ENCODE measurements at regions not wholly inside any gene's neighbourhood (a gene's known extent, or its start where the extent isn't known, plus 50 kb on each side); places are given as distances from the start of the nearest gene placed in this dataset.

DNA sequence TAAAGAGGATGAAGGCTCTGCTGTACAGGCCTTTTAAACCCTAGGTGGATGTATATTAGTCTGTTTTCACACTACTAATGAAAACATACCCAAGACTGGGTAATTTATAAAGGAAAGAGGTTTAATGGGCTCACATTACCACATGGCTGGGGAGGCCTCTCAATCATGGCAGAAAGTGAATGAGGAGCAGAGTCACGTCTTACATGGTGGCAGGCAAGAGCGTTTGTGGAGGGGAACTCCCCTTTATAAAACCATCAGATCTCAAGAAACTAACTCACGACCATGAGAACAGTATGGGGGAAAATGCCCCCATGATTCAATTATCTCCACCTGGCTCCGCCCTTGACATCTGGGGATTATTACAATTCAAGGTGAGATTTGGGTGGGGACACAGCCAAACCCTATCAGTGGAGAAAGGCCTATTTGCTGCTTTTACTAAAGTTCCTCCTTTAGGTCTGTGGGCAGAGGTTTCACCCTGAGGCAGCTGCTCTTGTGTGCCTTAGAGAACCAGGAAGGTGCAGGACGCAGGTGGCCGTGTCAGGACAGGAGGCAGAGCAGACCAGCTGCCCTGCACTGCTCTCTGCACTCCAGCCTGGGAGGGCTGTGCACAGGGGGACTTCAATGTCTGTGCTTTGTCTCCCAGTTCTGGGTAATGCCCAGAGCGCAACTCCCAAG, 178.8 kb upstream of the HDAC4 start:
- no peak for DNase-seq

DNA sequence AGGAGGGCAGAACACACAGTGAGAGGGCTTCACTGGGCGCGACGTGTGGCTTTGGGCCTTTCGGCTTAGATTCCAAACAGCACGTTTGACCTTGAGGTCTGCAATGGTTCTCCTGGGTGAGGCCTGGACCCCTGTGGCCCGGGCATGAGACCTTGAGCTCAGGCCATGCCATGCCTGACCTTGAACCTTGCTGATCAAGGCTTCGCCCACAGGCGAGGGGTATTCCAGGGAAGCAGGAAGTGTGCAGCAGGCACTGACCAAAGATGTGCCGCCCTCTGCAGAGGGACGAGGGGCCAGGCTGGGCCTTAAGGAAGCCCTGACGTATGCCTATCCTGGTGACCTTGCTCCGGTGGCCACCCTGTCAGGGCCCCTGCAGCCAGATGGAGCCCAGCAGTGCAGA, 178.3 kb upstream of the HDAC4 start:
- no peak for DNase-seq

DNA sequence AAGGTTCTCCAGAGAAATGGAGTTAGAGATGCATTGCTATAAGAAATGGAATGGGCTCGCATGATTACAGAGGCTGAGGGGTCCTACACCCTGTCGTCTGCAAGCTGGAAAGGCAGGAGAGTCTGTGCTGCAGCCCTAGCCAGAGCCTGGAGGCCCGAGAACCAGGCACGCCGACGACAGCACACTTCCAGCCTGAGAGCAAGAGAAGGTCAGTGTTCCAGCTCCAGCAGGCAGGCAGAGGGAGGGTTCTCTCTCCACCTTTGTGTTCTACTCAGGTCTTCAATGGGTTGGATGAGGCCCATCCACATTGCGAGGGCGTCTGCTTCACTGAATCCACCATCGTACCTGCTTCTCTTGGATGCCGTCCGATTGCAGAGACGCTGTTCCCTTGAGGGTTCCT, 177.6 kb upstream of the HDAC4 start:
- DNase-seq: no peak

DNA sequence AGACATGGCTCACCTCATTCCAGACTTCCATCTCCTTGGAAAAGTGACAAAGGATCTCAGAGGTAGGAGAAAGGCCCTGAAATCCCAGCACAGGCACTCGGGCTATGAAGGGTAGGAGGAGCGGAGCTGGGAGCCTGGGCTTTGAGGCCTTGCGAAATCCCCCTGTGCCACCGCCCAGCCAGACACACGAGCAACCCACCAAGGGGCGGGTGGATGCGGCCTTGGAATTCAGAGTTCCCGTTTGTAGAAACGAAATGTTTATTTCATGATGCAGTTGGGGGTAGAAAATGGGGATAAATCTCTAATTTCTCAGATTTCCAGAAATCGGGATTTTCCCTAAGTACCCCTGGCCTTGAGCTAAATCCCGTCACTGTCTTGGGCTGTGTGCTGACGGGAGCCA, 177.1 kb upstream of the HDAC4 start:
- DNase-seq: no peak

DNA sequence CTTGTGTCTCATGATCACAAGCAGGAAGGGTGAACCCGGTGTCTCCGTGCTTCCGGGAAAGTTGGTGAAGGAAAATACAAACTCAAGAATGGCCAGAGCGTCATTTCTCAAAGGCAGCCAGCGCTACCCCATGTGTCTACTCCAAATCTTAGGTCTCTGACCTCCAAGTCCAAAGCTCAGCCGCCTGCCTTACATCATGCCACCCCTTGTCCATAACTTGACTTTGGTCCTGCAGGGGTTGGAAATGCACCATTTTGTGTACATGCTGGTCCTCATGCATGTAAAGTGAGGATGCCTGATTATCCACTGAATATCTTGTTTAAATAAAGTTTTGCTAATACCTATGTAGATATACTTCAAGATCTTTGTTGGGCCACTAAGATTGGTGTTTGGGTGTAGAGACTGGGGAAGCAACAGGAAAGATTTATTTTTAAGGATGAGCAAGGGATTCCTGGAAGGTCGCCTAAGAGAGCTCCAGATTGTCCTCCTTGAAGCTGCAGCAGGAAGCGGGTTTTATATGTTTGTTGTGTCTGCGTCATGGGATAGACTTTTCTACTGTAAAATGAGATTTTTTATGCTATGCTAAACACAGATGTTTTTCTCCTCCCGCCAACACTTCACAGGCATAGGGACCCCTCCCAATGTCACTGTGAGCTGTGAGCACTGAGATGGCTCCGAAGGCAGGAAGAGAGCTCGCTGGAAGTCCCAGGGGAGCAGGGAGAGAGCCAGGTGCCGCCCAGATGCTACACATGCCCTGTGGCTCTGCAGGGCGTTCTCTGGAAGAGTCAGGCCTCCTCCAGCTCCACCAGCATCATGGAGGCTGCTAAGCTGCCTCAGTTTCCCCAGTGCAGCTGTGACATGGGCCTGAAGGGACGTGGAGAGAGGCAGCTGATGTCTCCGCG, 176.2 kb upstream of the HDAC4 start:
- no peak for DNase-seq

DNA sequence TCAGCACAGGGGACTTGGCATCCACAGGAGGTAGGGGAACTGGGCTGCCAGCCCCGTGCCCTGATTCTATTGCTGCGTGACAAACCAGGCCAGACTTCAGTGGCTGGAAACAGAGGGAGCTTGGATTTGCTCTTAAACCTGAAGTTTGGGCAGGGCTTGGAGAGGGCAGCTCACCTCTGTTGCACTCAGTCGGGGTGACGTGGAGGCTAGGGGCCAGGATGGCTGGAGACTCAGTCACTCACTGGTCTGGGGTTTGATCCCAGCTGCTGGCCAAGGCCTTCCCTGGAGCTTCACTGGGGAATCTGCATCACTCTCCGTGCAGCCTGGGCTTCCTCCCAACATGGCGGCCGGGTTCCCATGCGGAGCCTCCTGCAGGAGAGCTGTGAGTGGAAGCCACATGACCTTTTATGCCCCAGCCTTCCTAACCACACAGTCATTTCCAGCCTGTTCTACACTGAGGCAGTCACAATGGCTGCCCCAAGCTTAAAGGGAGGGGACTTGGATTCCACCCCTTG, 175.2 kb upstream of the HDAC4 start:
- no peak for DNase-seq

DNA sequence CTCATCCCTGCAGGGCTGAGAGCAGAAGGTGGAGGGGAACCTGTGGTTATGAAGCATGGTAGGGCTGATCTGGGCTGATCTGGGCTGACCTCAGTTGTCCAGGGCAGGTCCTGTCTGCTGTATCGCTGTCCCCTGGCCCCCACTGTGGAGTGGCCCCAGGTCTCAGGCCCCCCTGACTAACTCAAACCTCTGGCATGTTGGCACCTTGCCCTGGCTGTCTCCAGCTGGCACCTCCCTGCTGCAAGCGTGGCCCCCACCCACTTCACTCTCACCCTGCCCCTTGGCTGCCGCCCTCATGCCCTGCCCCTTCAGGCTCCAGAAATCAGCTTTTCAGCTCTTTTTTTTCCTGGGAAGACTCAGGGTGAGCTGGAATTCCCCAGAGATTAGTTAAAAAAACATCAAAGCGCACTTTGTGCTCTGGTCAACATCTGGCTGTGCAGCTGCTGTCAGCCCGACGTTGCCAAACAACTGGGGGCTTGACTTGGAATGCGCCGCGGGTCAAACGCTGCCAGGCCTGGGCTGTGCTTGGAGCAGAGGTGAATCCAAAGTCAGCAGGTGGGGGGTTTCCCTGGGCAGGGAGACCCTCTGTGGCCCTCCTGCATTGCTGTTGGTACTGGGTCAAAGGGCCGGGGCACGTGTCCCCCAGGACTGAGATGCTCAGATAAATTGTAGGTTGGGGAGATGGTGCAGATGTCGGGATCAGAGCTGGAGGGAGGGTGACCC, 173.8 kb upstream of the HDAC4 start:
- no peak for DNase-seq

DNA sequence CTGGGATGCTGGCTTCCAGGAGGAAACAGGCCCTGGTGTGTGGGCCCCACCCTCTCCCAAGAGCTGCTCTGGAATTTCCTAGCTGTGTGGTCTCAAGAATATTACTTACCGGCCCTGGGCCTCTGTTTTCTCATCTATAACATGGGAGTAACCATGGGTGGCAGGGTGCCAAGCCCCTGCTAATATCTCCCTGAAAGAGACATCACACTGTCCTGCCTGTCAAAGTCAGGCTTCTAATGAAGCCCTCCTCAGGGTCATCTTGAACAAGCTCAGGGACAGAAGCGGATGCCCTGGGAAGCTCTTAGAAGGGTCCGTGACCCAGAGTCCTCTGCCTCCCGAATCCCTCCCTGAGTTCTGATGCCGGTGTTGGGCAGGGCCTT, 173.2 kb upstream of the HDAC4 start:
- DNase-seq: no peak

DNA sequence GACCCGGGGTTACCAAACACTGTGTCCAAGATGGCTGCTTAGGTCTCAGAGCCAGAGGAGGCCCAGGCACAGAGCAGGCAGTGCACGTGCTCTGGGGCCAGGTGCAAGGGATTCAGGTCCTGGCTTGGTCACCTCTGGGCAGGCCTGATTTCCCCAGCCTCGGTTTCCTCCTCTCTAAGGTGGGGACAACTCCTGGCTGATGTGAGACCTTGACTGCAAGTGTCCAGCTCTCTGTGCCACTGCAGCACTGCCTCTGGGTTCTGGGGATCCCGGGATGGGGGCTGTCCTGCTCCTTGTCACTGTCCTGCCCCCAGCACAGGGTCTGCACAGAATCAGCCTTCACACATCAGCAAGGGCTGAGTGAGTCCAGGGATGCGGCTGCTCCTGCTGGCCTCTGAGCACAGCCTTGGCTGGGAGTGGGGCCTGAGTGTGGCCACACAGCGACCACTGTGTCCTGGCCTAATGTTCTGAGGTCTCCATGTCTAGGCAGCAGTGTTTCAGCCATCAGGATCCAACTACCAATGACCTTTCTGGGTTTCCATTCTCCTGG, 170.2 kb upstream of the HDAC4 start:
- DNase-seq: no peak

DNA sequence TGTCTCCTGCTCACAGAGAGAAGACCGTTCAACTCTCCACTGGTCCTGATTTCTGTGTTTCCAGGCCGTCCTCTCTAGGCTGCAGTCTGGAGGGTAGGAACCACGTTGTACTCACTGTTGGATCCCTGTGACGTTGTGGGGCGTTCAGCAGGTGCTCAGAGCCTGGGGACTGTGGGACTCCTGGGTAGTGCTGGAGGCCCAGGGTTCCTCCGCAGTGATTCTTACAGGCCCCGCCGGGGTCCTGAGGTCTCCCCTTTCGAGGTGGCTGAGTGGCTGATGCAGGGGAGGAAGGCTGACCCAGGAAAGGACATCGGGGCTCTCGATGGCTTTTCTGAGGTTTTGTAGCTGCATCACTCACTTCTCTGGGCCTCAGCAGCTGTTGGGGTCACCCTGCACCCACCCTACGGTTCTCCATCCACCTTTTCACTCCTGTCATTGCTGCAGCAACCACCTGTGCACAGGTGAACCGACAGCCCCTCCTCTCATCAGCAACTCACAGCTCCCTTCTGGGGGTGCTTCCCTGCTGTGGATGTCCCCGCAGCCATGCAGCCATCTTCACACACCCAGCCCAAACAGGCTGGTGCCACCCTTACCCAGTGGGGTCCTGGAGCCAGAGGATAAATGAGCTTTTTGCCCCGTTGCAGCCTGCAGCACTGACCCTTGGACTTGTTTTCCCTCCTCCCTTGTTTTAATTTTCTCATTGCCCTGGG, 169.6 kb upstream of the HDAC4 start:
- no peak for DNase-seq

DNA sequence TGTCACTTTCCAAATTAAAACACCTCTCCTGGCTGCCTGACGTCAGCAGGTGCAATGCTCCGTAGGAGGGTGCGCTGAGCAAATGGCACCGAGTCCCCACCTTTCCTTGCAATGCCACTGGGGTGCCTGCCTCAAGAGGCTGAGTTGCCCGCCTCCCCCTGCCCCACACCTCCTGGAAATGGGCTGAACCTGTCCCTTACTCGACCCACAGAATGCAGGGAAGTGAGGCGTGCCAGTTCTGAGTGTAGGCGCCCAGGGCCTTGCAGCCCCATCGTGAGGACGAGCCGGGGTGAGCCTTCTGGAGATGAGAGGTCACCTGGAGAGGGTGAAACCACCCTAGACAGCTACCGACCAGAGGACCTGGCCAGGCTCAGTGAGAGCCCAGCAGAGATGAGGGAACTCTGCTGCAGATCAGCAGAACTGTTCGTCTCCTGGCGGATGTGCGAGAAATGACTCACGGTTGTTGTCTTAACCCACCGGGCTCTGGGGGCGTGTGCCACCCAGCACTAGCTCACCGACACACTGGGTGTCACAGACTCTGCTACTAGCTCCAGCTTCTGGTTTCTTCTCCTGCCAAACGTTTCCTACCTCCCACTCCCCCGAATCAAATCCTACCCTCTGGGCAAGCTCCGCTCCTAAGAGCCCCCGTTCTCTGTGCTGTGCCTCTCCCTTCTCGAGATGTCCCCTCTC, 168.7 kb upstream of the HDAC4 start:
- DNase-seq: no peak

DNA sequence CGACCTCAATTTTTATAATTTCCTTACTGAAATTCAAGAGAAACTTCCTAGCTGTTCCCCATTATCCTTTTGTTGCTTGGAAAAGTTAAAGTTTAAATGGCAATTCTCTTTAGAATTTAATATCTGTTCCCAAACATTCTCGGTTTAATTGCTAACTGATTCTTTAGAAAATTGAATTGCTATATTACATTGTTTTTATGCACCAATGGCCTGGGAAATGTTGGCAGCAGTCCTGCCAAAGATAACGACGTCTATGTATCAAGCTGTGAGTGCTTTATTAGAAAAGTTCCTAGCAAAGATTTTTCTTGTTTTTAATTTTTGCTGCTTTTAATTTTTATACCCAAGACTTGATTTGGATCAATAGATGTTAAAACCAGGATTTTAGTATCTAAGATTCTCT, 167.8 kb upstream of the HDAC4 start:
- DNase-seq: no peak

DNA sequence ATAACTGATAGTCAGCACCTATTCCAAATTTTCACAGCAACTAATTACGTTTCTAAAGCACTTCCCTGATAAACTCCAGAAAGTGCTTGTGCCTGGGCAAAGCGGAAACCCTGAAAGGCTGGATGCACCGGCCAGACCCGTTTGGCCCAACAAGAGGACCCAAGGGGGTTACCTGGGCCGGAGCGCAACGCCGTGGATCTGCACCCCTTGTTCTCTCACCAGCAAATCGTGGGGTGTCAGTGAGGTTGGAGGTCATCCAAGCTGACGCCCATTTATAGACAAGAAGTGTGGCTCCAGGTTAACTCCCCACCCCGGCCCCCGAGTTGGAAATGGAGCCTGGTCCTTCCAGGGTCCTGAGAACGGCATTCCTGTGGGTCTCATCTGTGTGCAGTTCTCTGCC, 167.0 kb upstream of the HDAC4 start:
- DNase-seq: no peak

DNA sequence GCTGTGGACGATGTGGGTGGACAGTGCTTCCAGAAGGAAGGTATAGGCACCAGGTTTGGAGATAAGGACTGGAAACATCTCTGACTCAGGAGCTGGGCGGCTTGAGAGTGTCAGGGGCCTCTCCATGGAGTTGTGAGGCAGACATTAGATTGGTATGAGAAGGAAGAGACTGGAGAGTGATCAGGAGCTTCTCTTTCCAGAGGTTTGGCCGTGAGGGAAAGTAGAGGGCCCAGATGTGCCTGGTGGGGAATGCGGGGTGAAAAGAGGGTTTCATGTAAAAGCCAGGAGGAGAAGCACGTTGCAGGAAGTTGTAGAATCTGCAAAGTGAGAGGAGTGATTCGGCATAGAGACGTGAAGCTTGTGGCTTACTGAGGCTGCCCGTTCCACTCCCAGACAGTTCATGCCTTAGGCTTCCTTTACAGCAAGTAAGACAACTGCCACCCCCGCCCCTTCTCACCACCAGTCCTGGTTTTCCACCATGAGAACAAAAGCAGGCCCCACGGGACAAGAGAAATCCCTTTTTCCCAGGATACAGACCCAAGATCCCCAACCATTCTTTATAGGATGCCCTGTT, 166.3 kb upstream of the HDAC4 start:
- no peak for DNase-seq

DNA sequence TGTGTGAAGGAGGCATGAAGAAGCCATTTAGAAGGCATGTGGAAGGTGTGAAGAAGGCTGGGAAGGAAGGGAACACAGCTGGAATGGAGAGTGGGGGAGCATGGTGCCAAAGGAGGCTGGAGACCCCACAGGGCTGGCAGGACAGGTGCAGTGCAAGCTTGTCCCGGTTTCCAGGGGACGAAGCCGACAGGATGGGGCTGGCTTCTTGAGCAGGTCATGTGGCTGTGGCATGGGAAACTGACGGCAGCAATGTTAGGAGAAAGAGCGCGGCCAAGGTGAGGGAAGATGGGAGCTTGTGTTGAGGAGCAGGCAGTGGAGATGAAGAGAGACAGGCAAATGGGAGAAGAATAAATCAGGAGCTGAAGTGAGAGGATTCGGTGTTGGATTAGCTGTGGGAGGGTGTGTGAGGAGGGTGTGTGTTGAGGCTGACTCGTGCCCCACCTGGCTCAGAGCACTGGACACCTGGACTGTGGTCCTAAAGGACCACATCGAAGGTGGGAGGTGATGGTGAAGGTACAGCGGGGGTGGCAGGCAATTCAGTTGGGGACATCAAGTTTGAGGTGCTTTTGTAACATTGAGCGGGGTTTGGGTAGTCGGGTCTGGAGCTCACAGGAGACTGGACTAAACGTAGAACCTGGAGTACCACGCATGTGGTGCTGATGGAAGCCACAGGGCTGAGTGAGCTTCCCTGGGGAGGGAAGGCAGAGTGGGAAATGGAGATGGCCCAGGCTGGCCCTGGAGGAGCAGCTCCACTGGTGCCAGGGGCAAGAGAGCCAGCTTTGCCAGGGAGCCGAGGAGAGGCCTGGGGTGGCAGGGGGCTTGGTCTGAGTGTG, 165.6 kb upstream of the HDAC4 start:
- no peak for DNase-seq

DNA sequence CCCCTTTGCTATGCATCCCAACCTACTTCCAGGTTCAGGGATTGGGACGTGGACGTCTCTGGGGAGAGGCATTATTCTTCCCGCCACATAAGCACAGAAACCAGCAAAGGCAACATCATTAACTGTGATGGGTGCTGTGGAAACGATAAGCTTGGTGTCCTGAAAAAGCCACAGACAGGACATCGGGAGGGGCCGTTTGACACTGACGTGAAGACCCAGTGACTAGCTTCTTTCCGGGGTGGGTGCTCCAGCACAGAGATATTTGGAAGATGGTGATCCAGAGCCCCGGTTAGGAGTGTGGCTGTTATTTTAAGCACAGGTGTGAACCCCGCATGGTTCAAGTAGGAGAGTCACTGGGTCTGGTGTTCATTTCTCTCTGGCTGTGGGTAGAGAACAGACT, 163.8 kb upstream of the HDAC4 start:
- no peak for DNase-seq

DNA sequence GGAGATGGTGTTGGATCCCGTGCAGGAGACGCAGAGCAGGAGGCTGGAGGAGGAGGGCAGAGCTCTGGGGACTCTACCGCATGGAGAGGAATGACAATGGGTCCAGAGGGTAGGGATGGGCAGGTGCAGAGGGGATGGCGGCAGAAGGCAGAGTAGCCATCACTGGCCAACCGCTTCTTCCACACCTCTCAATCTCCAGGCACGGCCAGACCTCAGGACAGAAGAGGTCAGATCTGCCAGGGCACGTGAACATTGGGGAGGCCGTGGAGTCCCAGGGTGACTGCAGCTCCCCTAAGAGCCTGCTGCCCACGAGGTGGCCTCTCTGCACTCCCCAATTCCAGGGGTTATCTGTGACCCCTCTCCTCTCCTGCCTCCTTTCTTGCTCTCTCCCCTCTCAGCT, 162.7 kb upstream of the HDAC4 start:
- DNase-seq: no peak

DNA sequence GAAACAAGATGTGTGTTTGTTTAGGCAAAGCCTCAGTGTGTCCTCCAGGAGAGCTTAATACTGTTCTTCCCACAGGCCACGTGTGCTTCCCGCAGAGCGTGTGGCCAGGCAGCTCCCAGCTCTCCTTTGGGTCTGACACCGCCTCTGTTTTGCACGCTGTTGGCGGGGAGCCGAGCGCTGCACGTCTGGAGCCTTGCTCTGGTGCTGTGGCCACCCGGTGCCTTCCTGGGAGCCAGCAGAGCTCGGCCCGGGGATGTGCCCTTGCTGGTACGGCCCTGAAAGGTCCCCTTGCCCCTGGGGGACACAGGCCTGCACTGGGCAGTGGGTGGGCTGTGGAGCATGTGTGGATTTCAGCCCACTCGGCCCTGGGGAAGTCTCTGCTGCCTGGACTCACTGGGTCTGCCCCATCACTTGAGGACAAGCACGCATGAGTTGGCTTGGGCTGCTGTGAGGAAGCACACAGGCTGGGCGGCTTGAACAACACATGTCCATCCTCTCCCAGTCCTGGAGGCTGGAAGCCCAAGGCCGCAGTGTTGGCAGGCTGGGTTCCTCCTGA, 160.7 kb upstream of the HDAC4 start:
- no peak for DNase-seq

DNA sequence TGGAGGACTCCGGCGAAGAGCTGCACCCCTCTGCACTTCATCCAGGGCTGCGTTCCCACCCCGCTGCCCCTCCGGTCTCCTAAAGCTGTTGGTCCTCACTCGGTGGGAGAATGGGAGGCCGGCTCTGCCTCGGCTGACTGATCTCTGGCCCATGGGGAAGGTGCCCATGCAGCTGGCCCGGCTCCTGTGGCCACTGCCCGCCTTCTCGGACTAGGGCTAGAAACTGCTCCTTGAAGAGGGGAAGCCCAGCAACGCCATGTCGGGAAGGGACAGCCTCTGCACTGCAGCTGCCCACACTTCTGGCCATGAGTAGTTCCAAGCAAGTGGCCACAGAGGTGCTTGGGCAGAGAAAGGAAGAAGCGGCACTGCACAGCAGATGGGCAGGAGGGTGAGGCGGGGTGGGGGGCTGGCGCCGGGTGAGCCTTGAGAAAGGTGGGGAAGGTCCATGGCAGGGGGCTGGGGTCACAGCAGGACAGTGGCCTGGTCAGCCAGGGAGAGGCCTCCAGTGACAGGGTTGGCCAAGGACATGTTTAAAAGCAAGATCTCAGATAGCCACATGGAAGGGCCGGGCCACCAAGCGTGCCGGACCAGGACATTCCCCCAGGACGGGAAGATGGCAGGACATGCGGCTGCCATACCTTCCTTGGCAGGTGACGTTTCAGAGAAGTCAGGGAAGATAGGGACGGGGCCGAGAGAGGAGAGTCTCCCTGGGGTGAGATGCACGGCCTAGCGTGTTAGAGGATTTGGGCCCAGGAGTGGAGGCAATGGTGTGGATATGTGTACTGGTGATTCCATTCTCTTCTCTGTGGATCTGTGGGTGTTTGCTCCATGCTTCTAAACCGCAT, 158.8 kb upstream of the HDAC4 start:
- DNase-seq: no peak
